ENCODE measurements at regions not wholly inside any gene's neighbourhood (a gene's known extent, or its start where the extent isn't known, plus 50 kb on each side); places are given as distances from the start of the nearest gene placed in this dataset.

DNA sequence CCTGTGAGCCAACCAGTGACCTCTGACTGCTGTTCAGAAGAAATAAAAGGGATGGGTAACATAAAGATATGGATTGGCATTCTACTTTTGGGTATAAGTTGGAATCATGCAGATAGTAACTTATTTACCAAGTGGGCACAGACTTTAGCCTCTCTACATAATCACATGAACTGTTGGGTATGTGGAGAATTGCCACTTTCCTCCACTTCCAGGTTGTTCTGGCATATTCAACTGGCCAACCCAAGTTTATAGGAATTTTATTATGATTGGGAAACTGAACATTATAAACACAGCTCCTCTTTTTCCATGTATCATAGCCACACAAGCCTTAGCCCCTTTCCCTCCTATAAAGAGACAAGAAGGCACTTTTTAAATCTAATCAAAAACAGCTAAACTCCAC is 179.3 kb downstream of the RNF152 start:
- TF ChIP-seq, protein P1, sequence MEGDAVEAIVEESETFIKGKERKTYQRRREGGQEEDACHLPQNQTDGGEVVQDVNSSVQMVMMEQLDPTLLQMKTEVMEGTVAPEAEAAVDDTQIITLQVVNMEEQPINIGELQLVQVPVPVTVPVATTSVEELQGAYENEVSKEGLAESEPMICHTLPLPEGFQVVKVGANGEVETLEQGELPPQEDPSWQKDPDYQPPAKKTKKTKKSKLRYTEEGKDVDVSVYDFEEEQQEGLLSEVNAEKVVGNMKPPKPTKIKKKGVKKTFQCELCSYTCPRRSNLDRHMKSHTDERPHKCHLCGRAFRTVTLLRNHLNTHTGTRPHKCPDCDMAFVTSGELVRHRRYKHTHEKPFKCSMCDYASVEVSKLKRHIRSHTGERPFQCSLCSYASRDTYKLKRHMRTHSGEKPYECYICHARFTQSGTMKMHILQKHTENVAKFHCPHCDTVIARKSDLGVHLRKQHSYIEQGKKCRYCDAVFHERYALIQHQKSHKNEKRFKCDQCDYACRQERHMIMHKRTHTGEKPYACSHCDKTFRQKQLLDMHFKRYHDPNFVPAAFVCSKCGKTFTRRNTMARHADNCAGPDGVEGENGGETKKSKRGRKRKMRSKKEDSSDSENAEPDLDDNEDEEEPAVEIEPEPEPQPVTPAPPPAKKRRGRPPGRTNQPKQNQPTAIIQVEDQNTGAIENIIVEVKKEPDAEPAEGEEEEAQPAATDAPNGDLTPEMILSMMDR (IDR thresholded peaks at IDR 0.05): no peak
- TF ChIP-seq POLR2A (IDR thresholded peaks at IDR 0.05): no peak

All from tibial nerve (tissue), 3 donors.